ENCODE measurements at regions not wholly inside any gene's neighbourhood (a gene's known extent, or its start where the extent isn't known, plus 50 kb on each side); places are given as distances from the start of the nearest gene placed in this dataset.

- TF ChIP-seq CTCF (optimal IDR thresholded peaks at IDR 0.05 in 1 of 3, IDR thresholded peaks at IDR 0.05 in 1 of 3, conservative IDR thresholded peaks at IDR 0.05 in 1 of 3; ENCODE audit: extremely low read depth in 1 of 3, insufficient read depth in 2 of 3, low read length in 3 of 3), result no peak
- TF ChIP-seq EZH2 (IDR thresholded peaks at IDR 0.05; ENCODE audit: low read length), result no peak
These were observed 522.1 kb downstream of the SUCLA2 start for GRCh38 chr13:47478985-47479384.
